ENCODE measurements at regions not wholly inside any gene's neighbourhood (a gene's known extent, or its start where the extent isn't known, plus 50 kb on each side); places are given as distances from the start of the nearest gene placed in this dataset.

- no peak overlapping the region for H2AFZ ChIP-seq (ENCODE audit: low read depth, low read length, poor library complexity, severe bottlenecking)
- POLR2A ChIA-PET = no interaction called here
- ATAC-seq = no peak
- H3K79me2 ChIP-seq (ENCODE audit: insufficient read depth, low read length) = no peaks in the 10 kb centered on the region
- no peaks in the 10 kb centered on the region for H3K27me3 ChIP-seq (ENCODE audit: insufficient read depth, low read length)
- no peaks in the 10 kb centered on the region for H3K9me2 ChIP-seq (ENCODE audit: insufficient read depth)
- no peaks in the 10 kb centered on the region for H4K20me1 ChIP-seq (ENCODE audit: insufficient read depth)
- no peak for DNase-seq (ENCODE audit: low read depth, low spot score)
- intact Hi-C loops (cut with micrococcal nuclease) = no loop called here
- H3K4me2 ChIP-seq (ENCODE audit: low read length) = no peak overlapping the region
- H3K36me3 ChIP-seq (ENCODE audit: control insufficient read depth in 1 of 2, insufficient read depth in 2 of 2, low read length in 2 of 2) = no peaks in the 10 kb centered on the region
- RAD21 ChIA-PET (ENCODE audit: low non-redundant PET in 1 of 2, low total read pairs in 2 of 2, uncharacterized antibody in 2 of 2, unreplicated experiment in 2 of 2) = no interaction called here
- no TSS peak for BruUV-seq (replicated peaks)
- no peak overlapping the region for H3K4me3 ChIP-seq (replicated peaks in 1 of 2; ENCODE audit: low read depth in 1 of 2, low read length in 2 of 2)
- CTCF ChIA-PET = no interaction called here
- no peaks in the 10 kb centered on the region for H3K4me1 ChIP-seq (ENCODE audit: control insufficient read depth in 1 of 2, insufficient read depth in 2 of 2, low read length in 2 of 2)
- no peak overlapping the region for H3K27ac ChIP-seq (ENCODE audit: low read depth, low read length)
- no peak overlapping the region for H3K9ac ChIP-seq (ENCODE audit: low read length)
- H3K9me3 ChIP-seq (ENCODE audit: control insufficient read depth in 1 of 2, insufficient read depth in 1 of 2, low read depth in 1 of 2, low read length in 2 of 2) = peaks cover 0 to 25% of the 10 kb centered on the region in 2 experiments; a peak in 2 of 4 replicates
- TF ChIP-seq SP1 (IDR thresholded peaks at IDR 0.05; ENCODE audit: low read depth) (no peak), MAX (IDR thresholded peaks at IDR 0.05) (no peak), POLR2A (IDR thresholded peaks at IDR 0.05; ENCODE audit: borderline replicate concordance, extremely low read depth, insufficient read depth, insufficient read length) (no peak), POLR2AphosphoS5 (IDR thresholded peaks at IDR 0.05; ENCODE audit: low read depth, low read length) (no peak), EGR1 (IDR thresholded peaks at IDR 0.05; ENCODE audit: low read depth) (no peak), CBX3 (IDR thresholded peaks at IDR 0.05; ENCODE audit: low read depth) (no peak), JUND (IDR thresholded peaks at IDR 0.05) (no peak)
Observed at GRCh38 chr18:52208646-52209045, 131.4 kb upstream of the DCC start.

GRCh38 chr18:52216109-52216508 is 123.9 kb upstream of the DCC start:
- H3K4me2 ChIP-seq (ENCODE audit: low read length) = no peak overlapping the region

More at GRCh38 chr18:52216109-52216508, 123.9 kb upstream of the DCC start:
- Histone ChIP-seq H3K27me3 (ENCODE audit: insufficient read depth, low read length) (no peaks in the 10 kb centered on the region), H3K9ac (ENCODE audit: low read length) (no peak overlapping the region), H3K36me3 (ENCODE audit: control insufficient read depth in 1 of 2, insufficient read depth in 2 of 2, low read length in 2 of 2) (no peaks in the 10 kb centered on the region), H3K9me2 (ENCODE audit: insufficient read depth) (no peaks in the 10 kb centered on the region), H3K79me2 (ENCODE audit: insufficient read depth, low read length) (no peaks in the 10 kb centered on the region), H3K4me3 (replicated peaks in 1 of 2; ENCODE audit: low read depth in 1 of 2, low read length in 2 of 2) (no peak overlapping the region), H4K20me1 (ENCODE audit: insufficient read depth) (no peaks in the 10 kb centered on the region), H3K9me3 (ENCODE audit: control insufficient read depth in 1 of 2, insufficient read depth in 1 of 2, low read depth in 1 of 2, low read length in 2 of 2) (peaks cover 5 to 26% of the 10 kb centered on the region in 2 experiments; a peak in 2 of 4 replicates), H3K27ac (ENCODE audit: low read depth, low read length) (no peak overlapping the region), H3K4me1 (ENCODE audit: control insufficient read depth in 1 of 2, insufficient read depth in 2 of 2, low read length in 2 of 2) (no peaks in the 10 kb centered on the region), H2AFZ (ENCODE audit: low read depth, low read length, poor library complexity, severe bottlenecking) (no peak overlapping the region)
- ChIA-PET RAD21 (ENCODE audit: low non-redundant PET in 1 of 2, low total read pairs in 2 of 2, uncharacterized antibody in 2 of 2, unreplicated experiment in 2 of 2) (no interaction called here), CTCF (no interaction called here), POLR2A (no interaction called here)
- DNase-seq (ENCODE audit: low read depth, low spot score) = no peak
- no TSS peak for BruUV-seq (replicated peaks)
- intact Hi-C loops (cut with micrococcal nuclease) = no loop called here
- ATAC-seq = no peak
- TF ChIP-seq RAD21 (IDR thresholded peaks at IDR 0.05; ENCODE audit: low read depth) (no peak), EGR1 (IDR thresholded peaks at IDR 0.05; ENCODE audit: low read depth) (no peak), MAX (IDR thresholded peaks at IDR 0.05) (no peak), CBX3 (IDR thresholded peaks at IDR 0.05; ENCODE audit: low read depth) (no peak), EZH2phosphoT487 (IDR thresholded peaks at IDR 0.05; ENCODE audit: borderline replicate concordance) (no peak), SIN3A (IDR thresholded peaks at IDR 0.05; ENCODE audit: low read depth) (no peak), TCF7L2 (IDR thresholded peaks at IDR 0.05; ENCODE audit: borderline replicate concordance, extremely low read depth, insufficient read depth, insufficient read length) (no peak), ATF3 (IDR thresholded peaks at IDR 0.05) (no peak), POLR2AphosphoS5 (IDR thresholded peaks at IDR 0.05; ENCODE audit: low read depth, low read length) (no peak), YY1 (IDR thresholded peaks at IDR 0.05; ENCODE audit: extremely low read depth, insufficient replicate concordance, low read depth, low read length) (no peak)

All from HCT116 (cell line).